ENCODE measurements at regions not wholly inside any gene's neighbourhood (a gene's known extent, or its start where the extent isn't known, plus 50 kb on each side); places are given as distances from the start of the nearest gene placed in this dataset.

DNA sequence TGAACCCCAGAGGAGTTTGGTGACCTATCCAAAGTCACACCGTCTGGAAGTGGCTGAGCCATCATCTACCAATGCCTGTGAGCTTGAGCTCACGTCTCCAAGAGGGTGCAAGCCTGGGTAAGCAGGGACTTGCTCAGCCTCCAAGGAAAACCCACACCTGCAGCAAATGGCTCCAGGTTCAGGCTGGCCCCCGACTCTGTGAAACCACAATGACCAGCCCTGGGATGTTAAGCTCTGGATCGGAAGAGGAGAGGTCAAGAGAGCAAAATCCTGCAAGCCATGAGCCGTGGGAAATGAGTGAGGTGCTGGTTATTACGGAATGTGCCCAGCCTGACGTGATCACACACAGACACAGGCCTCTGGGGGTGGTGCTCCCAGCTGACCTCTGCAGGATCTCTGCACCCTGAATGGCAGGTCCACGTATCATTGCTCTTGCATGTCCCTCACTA is 94.1 kb upstream of the OTOS start:
- TF ChIP-seq, protein P1, sequence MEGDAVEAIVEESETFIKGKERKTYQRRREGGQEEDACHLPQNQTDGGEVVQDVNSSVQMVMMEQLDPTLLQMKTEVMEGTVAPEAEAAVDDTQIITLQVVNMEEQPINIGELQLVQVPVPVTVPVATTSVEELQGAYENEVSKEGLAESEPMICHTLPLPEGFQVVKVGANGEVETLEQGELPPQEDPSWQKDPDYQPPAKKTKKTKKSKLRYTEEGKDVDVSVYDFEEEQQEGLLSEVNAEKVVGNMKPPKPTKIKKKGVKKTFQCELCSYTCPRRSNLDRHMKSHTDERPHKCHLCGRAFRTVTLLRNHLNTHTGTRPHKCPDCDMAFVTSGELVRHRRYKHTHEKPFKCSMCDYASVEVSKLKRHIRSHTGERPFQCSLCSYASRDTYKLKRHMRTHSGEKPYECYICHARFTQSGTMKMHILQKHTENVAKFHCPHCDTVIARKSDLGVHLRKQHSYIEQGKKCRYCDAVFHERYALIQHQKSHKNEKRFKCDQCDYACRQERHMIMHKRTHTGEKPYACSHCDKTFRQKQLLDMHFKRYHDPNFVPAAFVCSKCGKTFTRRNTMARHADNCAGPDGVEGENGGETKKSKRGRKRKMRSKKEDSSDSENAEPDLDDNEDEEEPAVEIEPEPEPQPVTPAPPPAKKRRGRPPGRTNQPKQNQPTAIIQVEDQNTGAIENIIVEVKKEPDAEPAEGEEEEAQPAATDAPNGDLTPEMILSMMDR (IDR thresholded peaks at IDR 0.05) = no peak
- TF ChIP-seq, protein P2, sequence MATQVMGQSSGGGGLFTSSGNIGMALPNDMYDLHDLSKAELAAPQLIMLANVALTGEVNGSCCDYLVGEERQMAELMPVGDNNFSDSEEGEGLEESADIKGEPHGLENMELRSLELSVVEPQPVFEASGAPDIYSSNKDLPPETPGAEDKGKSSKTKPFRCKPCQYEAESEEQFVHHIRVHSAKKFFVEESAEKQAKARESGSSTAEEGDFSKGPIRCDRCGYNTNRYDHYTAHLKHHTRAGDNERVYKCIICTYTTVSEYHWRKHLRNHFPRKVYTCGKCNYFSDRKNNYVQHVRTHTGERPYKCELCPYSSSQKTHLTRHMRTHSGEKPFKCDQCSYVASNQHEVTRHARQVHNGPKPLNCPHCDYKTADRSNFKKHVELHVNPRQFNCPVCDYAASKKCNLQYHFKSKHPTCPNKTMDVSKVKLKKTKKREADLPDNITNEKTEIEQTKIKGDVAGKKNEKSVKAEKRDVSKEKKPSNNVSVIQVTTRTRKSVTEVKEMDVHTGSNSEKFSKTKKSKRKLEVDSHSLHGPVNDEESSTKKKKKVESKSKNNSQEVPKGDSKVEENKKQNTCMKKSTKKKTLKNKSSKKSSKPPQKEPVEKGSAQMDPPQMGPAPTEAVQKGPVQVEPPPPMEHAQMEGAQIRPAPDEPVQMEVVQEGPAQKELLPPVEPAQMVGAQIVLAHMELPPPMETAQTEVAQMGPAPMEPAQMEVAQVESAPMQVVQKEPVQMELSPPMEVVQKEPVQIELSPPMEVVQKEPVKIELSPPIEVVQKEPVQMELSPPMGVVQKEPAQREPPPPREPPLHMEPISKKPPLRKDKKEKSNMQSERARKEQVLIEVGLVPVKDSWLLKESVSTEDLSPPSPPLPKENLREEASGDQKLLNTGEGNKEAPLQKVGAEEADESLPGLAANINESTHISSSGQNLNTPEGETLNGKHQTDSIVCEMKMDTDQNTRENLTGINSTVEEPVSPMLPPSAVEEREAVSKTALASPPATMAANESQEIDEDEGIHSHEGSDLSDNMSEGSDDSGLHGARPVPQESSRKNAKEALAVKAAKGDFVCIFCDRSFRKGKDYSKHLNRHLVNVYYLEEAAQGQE (IDR thresholded peaks at IDR 0.05; ENCODE audit: low read depth, low read length) = no peak
- TF ChIP-seq PBX3 (IDR thresholded peaks at IDR 0.05) = no peak
- no peak for TF ChIP-seq SMC3 (IDR thresholded peaks at IDR 0.05; ENCODE audit: low read depth, low read length)
- TF ChIP-seq EZH2phosphoT487 (IDR thresholded peaks at IDR 0.05; ENCODE audit: borderline replicate concordance, low read depth) = no peak
- TF ChIP-seq GABPA (IDR thresholded peaks at IDR 0.05; ENCODE audit: low read depth) = no peak
- TF ChIP-seq EP300 (IDR thresholded peaks at IDR 0.05; ENCODE audit: borderline replicate concordance in 1 of 2, low read depth in 1 of 2, low read length in 1 of 2) = no peak
- TF ChIP-seq POLR2AphosphoS5 (IDR thresholded peaks at IDR 0.05; ENCODE audit: low read depth, low read length) = no peak
- no peak for TF ChIP-seq TEAD4 (IDR thresholded peaks at IDR 0.05; ENCODE audit: borderline replicate concordance, insufficient read depth)
- TF ChIP-seq, protein P3, sequence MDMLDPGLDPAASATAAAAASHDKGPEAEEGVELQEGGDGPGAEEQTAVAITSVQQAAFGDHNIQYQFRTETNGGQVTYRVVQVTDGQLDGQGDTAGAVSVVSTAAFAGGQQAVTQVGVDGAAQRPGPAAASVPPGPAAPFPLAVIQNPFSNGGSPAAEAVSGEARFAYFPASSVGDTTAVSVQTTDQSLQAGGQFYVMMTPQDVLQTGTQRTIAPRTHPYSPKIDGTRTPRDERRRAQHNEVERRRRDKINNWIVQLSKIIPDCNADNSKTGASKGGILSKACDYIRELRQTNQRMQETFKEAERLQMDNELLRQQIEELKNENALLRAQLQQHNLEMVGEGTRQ (IDR thresholded peaks at IDR 0.05; ENCODE audit: borderline replicate concordance, low read depth, low read length) = no peak
- TF ChIP-seq GATA2 (CRISPR knock-in tag; IDR thresholded peaks at IDR 0.05) = no peak

Measured in SK-N-SH (cell line).